ENCODE measurements at regions not wholly inside any gene's neighbourhood (a gene's known extent, or its start where the extent isn't known, plus 50 kb on each side); places are given as distances from the start of the nearest gene placed in this dataset.
"Not testable (repeated sequence)": the region's sequence is repeated elsewhere in the genome, so short reads cannot be mapped to it uniquely, and the experiment has no call there.

GRCh38 chr9:25773805-25774204 is 95.6 kb upstream of the TUSC1 start:
- no peak for DNase-seq (ENCODE audit: low spot score)
- intact Hi-C loops (cut with DNase I), result no loop called here

- intact Hi-C loops (cut with DNase I), result loop anchor here in 1 of 2 donors (2.0 kb wide), 1 partner anchor 71 kb away; no protein-coding TSS in a partner anchor
- DNase-seq (ENCODE audit: low spot score), result no peak
These were observed 77.7 kb upstream of the TUSC1 start for GRCh38 chr9:25755951-25756350.

- DNase-seq (ENCODE audit: low spot score), result no peak
- intact Hi-C loops (cut with DNase I), result no loop called here
These were observed 74.2 kb upstream of the TUSC1 start for GRCh38 chr9:25752398-25752797.

DNA sequence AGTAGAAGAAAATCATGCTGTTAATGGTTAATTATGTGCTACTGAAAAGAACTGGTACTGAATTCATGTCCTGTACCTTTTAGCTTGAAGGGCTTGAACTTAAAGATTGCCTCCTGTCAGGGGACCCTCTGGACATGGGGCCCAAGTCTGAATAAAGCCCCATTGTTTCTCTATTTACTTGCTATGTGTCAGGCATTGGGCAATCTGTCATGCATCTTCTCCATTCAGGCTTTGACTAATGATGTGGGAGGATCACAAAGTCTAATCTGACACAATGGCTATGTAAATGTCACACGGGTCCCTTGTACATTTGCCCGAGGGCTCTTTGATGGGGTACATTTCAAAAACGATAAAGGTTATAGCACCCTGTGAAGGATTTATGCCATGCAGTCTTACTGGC is 64.0 kb upstream of the TUSC1 start:
- no peak for DNase-seq (ENCODE audit: low spot score)
- intact Hi-C loops (cut with DNase I), result no loop called here

- no peak for DNase-seq (ENCODE audit: low spot score)
- intact Hi-C loops (cut with DNase I), result no loop called here
These were observed 55.2 kb upstream of the TUSC1 start for GRCh38 chr9:25733336-25733982.

DNA sequence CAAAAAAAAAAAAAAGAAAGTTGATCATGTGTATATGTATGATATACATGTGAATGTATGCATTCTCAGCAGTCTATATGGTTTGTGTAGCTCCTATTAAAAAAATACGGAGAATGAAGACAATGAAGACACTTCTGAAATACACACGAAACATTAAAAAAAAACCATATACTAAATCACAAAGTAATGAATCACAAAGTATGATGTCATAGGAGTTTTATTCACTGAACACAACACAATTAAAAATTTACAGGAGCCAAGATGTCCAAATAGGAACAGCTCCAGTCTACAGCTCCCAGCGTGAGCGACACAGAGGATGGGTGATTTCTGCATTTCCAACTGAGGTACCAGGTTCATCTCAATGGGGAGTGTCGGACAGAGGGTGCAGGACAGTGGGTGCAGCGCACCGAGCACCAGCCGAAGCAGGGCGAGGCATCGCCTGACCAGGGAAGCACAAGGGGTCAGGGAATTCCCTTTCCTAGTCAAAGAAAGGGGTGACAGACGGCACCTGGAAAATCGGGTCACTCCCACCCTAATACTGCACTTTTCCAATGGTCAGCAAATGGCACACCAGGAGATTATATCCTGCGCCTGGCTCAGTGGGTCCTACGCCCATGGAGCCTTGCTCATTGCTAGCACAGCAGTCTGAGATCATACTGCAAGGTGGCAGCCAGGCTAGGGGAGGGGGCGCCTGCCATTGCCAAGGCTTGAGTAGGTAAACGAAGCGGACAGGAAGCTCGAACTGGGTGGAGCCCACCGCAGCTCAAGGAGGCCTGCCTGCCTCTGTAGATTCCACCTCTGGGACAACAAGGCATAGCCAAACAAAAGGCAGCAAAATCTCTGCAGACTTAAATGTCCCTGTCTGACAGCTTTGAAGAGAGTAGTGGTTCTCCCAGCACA is 53.9 kb upstream of the TUSC1 start:
- intact Hi-C loops (cut with DNase I); DNase-seq (ENCODE audit: low spot score): not testable (repeated sequence)
